HUES64 (cell line): ENCODE measurements at regions not wholly inside any gene's neighbourhood (a gene's known extent, or its start where the extent isn't known, plus 50 kb on each side); places are given as distances from the start of the nearest gene placed in this dataset.
A peak's percentile ranks its signal among the peaks of the same experiment; 100 is the strongest.

Experiments
- H3K27ac ChIP-seq: 2 replicates; pipeline ENCODE4 v1.7.0; 2013; ENCODE audit warnings: low read depth, low read length, inconsistent platforms
- H3K27me3 ChIP-seq: 2 replicates; pipeline ENCODE4 v1.6.1; 2013; ENCODE audit warnings: mild to moderate bottlenecking, low read length; ENCODE audit not compliant: insufficient read depth
- H3K36me3 ChIP-seq: 2 replicates; pipeline ENCODE4 v1.6.1; 2013; ENCODE audit warnings: mild to moderate bottlenecking, low read length; ENCODE audit not compliant: insufficient read depth
- H3K4me1 ChIP-seq: 2 replicates; pipeline ENCODE4 v1.6.1; 2013; ENCODE audit warnings: mild to moderate bottlenecking, low read length, moderate library complexity; ENCODE audit not compliant: insufficient read depth
- H3K4me3 ChIP-seq: 2 replicates; pipeline ENCODE4 v1.5.1; 2013; ENCODE audit warnings: mild to moderate bottlenecking, low read length, moderate library complexity
- H3K9ac ChIP-seq: 2 replicates; pipeline ENCODE4 v1.6.1; 2013; ENCODE audit warnings: mild to moderate bottlenecking, low read depth, low read length
- H3K9me3 ChIP-seq: 2 replicates; pipeline ENCODE4 v1.6.1; 2013; ENCODE audit warnings: low read depth, low read length; ENCODE audit not compliant: insufficient read depth
- WGBS: fragments of 150-250, 120-280 bp; methylation state at CpG from one replicate; pipeline ENCODE4 v1.1.7; 2013; ENCODE audit warnings: missing lambda C conversion rate; 5-methylcytosine and 5-hydroxymethylcytosine counted together

DNA sequence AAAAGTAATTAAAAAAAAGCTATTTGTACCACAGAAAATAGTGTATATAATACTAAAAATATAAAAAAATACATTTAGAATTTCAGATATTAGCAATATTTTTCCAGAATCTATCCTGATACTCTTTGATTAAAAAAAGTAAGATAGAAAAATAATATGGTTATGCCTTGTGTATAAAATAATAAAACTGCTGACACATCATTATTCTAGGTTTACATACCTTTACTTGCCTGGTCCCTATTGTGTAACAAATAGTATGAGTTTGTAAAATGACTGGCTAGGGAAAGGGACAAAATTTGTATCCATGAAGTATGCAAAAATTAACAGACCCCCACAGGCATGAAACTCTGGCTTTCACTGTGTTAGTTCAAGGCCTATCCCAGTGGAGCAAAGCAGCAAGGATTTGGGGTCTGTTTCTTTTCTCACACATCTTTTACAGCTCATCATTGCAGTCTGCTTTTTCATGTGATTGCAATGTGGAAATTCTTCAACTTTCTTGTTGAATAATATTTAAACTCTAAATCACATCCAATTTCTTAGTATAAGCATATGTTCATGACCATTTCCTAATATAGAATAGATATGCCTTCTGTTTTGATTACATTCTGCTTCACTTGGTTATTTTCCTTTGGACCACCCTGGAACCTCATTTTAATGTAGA lies 136.7 kb upstream of the PCDH18 start:
- Histone ChIP-seq H3K27me3 (no peaks in the 10 kb centered on the region), H3K4me1 (peaks cover 10% of the 10 kb centered on the region), H3K4me3 (no peak overlapping the region), H3K36me3 (no peaks in the 10 kb centered on the region), H3K27ac (no peak overlapping the region), H3K9ac (no peak overlapping the region), H3K9me3 (no peaks in the 10 kb centered on the region)

DNA sequence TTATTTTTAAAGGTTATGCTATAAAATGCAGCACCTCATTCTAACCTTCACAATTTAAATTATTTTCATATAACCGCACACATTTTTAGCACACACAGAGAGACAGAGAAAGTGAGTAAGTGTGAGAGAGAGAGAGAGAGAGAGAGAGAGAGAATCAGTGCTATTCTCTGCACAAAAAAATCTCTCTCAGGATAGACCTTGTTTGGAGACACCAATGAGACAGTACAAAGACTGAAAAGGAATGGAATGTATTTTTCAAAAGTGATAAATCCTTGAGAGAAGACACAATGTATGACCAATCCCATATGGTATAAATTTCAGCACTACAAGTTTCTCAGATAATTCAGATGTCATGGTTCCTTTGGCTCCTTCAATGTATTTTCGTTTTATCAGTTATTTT lies 132.1 kb upstream of the PCDH18 start:
- H3K9me3 ChIP-seq, result peaks cover 12% of the 10 kb centered on the region
- WGBS, result 91% methylated on average over 1 of the region's 2 CpGs
- H3K4me3 ChIP-seq, result no peak overlapping the region
- no peak overlapping the region; the same call in 1 of the 2 replicates for H3K27ac ChIP-seq
- no peaks in the 10 kb centered on the region for H3K27me3 ChIP-seq
- H3K36me3 ChIP-seq, result no peaks in the 10 kb centered on the region
- H3K9ac ChIP-seq, result no peak overlapping the region
- H3K4me1 ChIP-seq, result peaks cover 18% of the 10 kb centered on the region

DNA sequence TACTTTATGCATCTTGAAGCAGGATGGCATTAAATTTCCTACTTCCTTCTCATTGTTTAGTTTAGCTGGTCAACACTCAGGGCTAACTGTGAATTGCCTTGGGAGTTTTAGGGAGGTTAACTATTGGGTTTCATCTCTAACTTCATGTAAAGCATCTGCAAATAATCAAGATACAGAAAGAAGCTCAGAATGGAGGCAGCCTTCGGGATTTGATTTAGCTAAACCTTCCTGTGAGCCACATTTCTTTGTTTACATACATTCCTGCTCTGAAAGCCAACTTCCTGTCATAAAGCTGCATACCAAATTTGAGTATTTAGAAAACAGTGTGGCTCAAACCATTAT lies 131.7 kb upstream of the PCDH18 start:
- Histone ChIP-seq H3K9ac (no peak overlapping the region), H3K4me3 (no peak overlapping the region), H3K4me1 (peaks cover 18% of the 10 kb centered on the region), H3K27me3 (no peaks in the 10 kb centered on the region), H3K27ac (0 out of 2 replicates have a peak overlapping the region, but pooled peaks have one; percentile 11), H3K36me3 (no peaks in the 10 kb centered on the region), H3K9me3 (peaks cover 12% of the 10 kb centered on the region)
- 48% methylated on average over 1 of the region's 1 CpG for WGBS

DNA sequence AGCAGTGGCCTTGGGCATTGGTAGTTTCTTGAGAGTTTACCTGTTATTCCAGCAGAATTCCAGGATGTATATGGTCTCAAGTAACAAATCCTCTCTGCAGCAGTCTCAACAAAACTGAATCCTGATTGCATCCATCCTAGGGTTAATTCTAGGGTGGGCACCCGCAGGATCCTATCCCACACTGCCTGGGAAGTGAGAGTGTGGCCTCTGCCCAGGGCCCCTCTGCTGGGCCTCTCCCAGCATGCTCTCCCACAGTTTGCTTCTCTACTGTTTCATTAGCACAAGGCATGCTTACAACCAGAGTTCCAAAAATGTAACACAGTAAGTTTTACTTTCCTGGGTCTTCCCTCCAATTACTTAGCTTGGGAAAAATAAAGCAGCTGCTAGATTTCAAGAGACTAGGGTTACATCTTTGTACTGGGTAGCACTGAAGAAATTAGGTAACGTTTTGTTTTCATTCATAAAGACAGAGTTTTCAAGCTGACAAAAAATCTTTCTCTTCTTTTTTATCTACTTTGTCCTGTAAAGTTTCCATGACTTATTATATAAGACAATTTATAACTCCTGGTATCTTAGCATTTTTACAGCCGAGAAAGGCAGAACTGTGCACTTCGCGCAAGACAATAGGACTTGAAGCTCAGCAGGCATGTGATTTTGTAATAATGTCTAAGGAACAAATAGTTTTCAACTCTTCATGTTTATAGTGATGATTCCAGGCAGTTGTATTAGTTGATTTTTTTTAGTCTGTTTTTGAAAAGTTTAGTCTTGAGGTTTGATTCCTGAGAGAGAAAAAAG lies 131.2 kb upstream of the PCDH18 start:
- Histone ChIP-seq H3K9me3 (peaks cover 12% of the 10 kb centered on the region), H3K9ac (no peak overlapping the region), H3K27ac (0 out of 2 replicates have a peak overlapping the region, but pooled peaks have one; percentile 11), H3K27me3 (no peaks in the 10 kb centered on the region), H3K36me3 (no peaks in the 10 kb centered on the region), H3K4me3 (no peak overlapping the region), H3K4me1 (peaks cover 18% of the 10 kb centered on the region)
- WGBS, result 91% methylated on average over 5 of the region's 5 CpGs

DNA sequence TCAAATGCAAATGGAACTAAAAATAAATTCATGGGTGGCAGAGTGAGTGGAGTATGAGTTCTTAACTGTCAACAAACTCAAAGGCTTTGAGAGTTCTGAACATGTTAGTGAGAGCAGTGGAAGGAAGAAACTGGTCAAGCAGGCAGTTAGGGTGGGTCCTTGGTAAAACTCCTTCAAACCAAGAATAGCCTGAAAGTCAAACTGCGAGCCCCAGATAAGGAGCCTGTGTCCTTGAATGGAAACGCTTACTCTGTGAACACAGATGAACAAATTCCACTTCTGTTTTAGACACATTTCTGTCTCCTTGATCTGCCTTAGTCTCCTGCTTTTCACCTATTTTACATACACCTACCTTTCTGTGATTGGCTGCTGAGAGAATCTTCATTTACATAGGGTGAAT lies 129.4 kb upstream of the PCDH18 start:
- H3K4me1 ChIP-seq, result peaks cover 18% of the 10 kb centered on the region
- no peaks in the 10 kb centered on the region for H3K36me3 ChIP-seq
- H3K27me3 ChIP-seq, result no peaks in the 10 kb centered on the region
- no peak overlapping the region for H3K9ac ChIP-seq
- H3K9me3 ChIP-seq, result peaks cover 12% of the 10 kb centered on the region
- WGBS, result 96% methylated on average over 2 of the region's 2 CpGs
- no peak overlapping the region for H3K27ac ChIP-seq
- H3K4me3 ChIP-seq, result no peak overlapping the region

DNA sequence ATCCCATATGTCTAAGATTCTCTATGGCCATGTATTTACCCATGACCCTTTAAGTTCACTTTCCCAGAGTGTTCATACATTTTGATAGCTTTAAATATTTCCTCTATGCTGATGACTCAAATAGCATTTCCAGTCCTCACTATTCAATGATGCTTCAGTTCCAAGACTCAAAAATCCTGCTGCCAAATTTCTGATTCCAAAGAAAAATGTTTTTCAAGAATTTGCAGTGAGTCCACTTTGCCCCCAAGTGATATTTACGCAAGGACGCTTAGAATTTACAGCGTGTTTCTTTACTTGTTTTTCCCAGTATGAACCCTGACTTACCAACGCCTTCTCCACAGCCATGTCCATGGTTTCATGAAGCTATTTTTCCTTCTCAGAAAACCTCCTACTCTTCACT lies 127.9 kb upstream of the PCDH18 start:
- H3K27me3 ChIP-seq, result no peaks in the 10 kb centered on the region
- H3K36me3 ChIP-seq, result no peaks in the 10 kb centered on the region
- H3K9me3 ChIP-seq, result peaks cover 12% of the 10 kb centered on the region
- 95% methylated on average over 4 of the region's 4 CpGs for WGBS
- H3K4me3 ChIP-seq, result no peak overlapping the region
- no peak overlapping the region for H3K9ac ChIP-seq
- H3K27ac ChIP-seq, result no peak overlapping the region
- H3K4me1 ChIP-seq, result peaks cover 18% of the 10 kb centered on the region

DNA sequence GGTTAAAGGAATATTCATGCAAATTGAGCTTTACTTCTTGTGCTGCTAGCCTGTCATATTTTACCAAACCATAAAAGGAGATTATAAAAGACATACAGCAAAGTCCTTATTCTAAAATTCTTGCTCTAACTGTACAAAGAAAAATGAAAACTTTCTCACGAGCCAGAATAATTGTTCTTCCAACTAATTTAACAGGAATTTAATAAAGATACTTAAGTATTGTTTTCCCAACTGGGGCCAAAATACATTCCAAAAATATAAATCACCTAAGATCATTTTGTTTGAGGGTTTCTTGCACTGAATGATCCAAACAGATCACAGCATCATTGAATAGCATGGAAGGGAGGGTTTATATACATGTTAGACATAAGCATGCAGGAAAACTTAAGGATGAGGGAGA lies 127.1 kb upstream of the PCDH18 start:
- Histone ChIP-seq H3K9ac (no peak overlapping the region), H3K4me1 (peaks cover 15% of the 10 kb centered on the region), H3K27ac (no peak overlapping the region), H3K27me3 (no peaks in the 10 kb centered on the region), H3K36me3 (no peaks in the 10 kb centered on the region), H3K4me3 (no peak overlapping the region), H3K9me3 (peaks cover 12% of the 10 kb centered on the region)
- WGBS, result no CpG with 5 or more reads among the region's 1 CpG

DNA sequence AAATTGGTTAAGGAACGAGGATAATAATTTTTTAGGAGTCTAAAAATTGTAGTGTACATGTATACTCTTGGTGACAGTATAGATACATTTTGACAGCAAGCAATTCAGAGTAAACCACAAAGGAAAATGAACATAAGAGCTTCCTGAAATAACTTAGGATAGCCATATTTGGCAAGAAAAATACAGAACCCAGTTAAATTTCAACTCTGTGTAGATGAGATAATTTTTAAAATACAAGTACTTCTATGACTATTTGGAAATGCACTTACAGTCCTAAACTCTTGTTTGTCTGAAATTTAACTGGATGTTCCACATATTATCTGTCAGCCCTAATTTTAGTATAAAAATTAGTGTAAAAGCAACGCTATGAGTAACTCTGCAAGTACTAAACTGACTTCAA lies 124.4 kb upstream of the PCDH18 start:
- H3K4me1 ChIP-seq, result no peaks in the 10 kb centered on the region
- 86% methylated on average over 1 of the region's 2 CpGs for WGBS
- H3K36me3 ChIP-seq, result no peaks in the 10 kb centered on the region
- no peak overlapping the region for H3K4me3 ChIP-seq
- no peak overlapping the region for H3K9ac ChIP-seq
- H3K9me3 ChIP-seq, result peaks cover 4% of the 10 kb centered on the region
- H3K27ac ChIP-seq, result no peak overlapping the region
- H3K27me3 ChIP-seq, result no peaks in the 10 kb centered on the region

DNA sequence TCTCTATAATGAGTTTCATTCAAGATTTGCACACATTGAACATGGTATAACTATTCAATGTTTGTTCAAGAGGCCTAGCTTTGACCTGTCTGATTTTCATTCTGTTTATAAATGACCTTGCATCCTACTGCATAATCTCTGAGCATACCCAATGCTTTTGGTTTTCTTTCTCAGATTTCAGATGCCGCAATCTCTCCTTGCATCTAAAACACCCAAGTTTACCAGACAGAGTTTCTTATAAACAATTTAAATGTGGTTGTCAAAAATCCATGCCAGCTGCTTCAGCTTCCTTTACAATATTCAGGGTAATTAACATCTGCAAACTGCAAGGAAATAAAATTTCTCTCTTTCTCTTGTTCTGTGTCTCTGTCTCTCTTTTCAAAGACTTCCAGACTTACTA lies 123.0 kb upstream of the PCDH18 start:
- H3K4me3 ChIP-seq, result no peak overlapping the region
- H3K9me3 ChIP-seq, result no peaks in the 10 kb centered on the region
- no peaks in the 10 kb centered on the region for H3K27me3 ChIP-seq
- no peaks in the 10 kb centered on the region for H3K4me1 ChIP-seq
- WGBS, result 93% methylated on average over 1 of the region's 1 CpG
- H3K27ac ChIP-seq, result no peak overlapping the region
- no peak overlapping the region for H3K9ac ChIP-seq
- H3K36me3 ChIP-seq, result no peaks in the 10 kb centered on the region

DNA sequence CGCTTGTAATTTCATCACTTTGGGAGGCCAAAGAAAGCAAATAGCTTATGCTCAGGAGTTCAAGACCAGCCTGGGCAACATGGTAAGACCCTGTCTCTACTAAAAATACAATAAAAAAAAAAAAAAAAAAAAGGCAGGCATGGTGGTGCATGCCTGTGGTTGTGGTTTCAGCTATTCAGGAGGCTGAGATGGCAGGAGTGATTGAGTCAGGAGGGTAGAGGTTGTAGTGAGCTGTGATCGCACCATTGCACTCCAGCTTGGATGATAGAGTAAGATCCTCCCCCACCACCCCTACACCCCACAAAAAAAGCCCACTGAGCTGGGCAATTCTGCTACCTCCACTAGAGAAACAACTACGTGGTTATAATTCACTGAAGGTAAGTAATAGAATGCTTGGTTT lies 118.8 kb upstream of the PCDH18 start:
- 93% methylated on average over 1 of the region's 3 CpGs for WGBS
- Histone ChIP-seq H3K36me3 (no peaks in the 10 kb centered on the region), H3K9me3 (no peaks in the 10 kb centered on the region), H3K4me3 (no peak overlapping the region), H3K27me3 (no peaks in the 10 kb centered on the region), H3K27ac (no peak overlapping the region), H3K9ac (no peak overlapping the region), H3K4me1 (no peaks in the 10 kb centered on the region)

DNA sequence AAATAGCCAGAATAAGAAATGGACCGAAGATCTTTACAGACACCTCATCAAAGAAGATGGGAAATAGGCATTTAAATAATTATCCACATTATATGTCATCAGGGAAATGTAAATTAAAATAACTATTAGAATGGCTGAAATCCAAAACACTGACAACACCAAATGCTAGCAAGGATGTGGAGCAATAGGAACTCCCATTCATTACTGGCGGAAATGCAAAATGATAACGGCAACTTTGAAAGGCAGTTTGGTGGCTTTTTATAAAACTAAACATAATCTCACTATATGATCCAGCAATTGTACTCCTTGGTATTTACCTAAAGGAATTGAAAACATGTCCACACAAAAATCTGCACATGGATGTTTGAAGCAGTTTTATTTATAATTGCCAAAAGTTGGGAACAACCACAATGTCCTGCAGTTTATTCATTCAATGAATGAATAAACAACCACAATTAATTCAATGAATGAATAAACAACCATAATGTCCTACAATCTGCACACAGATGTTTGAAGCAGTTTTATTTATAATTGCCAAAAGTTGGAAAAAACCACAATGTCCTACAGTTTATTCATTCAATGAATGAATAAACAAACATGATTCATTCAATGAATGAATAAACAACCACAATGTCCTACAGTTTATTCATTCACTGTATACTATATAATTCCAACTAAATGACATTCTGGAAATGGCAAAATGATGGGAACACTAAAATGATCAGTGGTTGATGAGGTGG lies 117.6 kb upstream of the PCDH18 start:
- no peaks in the 10 kb centered on the region for H3K9me3 ChIP-seq
- no peaks in the 10 kb centered on the region for H3K4me1 ChIP-seq
- H3K9ac ChIP-seq, result no peak overlapping the region
- 100% methylated on average over 2 of the region's 3 CpGs for WGBS
- H3K27me3 ChIP-seq, result no peaks in the 10 kb centered on the region
- no peak overlapping the region for H3K27ac ChIP-seq
- H3K4me3 ChIP-seq, result no peak overlapping the region
- H3K36me3 ChIP-seq, result no peaks in the 10 kb centered on the region
